Cardiac muscle cell (in vitro differentiated cells and primary cell): ENCODE measurements at regions not wholly inside any gene's neighbourhood (a gene's known extent, or its start where the extent isn't known, plus 50 kb on each side); places are given as distances from the start of the nearest gene placed in this dataset.
"Not testable (repeated sequence)": the region's sequence is repeated elsewhere in the genome, so short reads cannot be mapped to it uniquely, and the experiment has no call there.

Experiments
- DNase-seq, 2 donors: peaks; one replicate each; pipeline versions ENCODE4 v3.0.0 to v3.0.0-alpha.2; 2010 to 2017; ENCODE audit warnings: low read depth in 1 of 2, low spot score in 1 of 2
- H3K27ac ChIP-seq: fragments of 200-600 bp; sonication (generic); 2 replicates; pipeline ENCODE4 v1.5.1; 2016
- H3K27me3 ChIP-seq: fragments of 200-600 bp; sonication (generic); 2 replicates; pipeline ENCODE4 v1.6.0; 2016; ENCODE audit warnings: control low read depth
- H3K36me3 ChIP-seq: fragments of 200-600 bp; sonication (generic); 2 replicates; pipeline ENCODE4 v1.5.1; 2016; ENCODE audit warnings: control low read depth
- H3K4me1 ChIP-seq: fragments of 200-600 bp; sonication (generic); 2 replicates; pipeline ENCODE4 v1.8.1; 2017; ENCODE audit warnings: low read depth, mild to moderate bottlenecking, mixed run types
- H3K4me3 ChIP-seq: fragments of 200-600 bp; sonication (generic); 2 replicates; pipeline ENCODE4 v1.5.1; 2016; ENCODE audit warnings: mild to moderate bottlenecking
- H3K9me3 ChIP-seq: fragments of 200-600 bp; sonication (generic); 2 replicates; pipeline ENCODE4 v1.5.1; 2017; ENCODE audit warnings: low read depth, mild to moderate bottlenecking, control low read depth
- CTCF ChIP-seq: IDR thresholded peaks from 2 replicates; pipeline ENCODE4 v1.5.1; 2012; ENCODE audit warnings: low read depth, mild to moderate bottlenecking, low read length

GRCh38 chr5:130747556-130747955 is 417.5 kb downstream of the HINT1 start:
- Histone ChIP-seq H3K27ac (no peak overlapping the region), H3K9me3 (no peaks in the 10 kb centered on the region), H3K27me3 (no peaks in the 10 kb centered on the region), H3K4me1 (no peaks in the 10 kb centered on the region), H3K4me3 (no peak overlapping the region), H3K36me3 (no peaks in the 10 kb centered on the region)
- TF ChIP-seq CTCF = no peak
- DNase-seq = peak in 1 of 2 donors; percentile 21

GRCh38 chr5:130746641-130747040 is 418.4 kb downstream of the HINT1 start:
- H3K27ac ChIP-seq, H3K4me1 ChIP-seq, H3K36me3 ChIP-seq, H3K27me3 ChIP-seq, H3K4me3 ChIP-seq, H3K9me3 ChIP-seq, DNase-seq: not testable (repeated sequence)

- DNase-seq = no peak
- Histone ChIP-seq H3K27me3 (no peaks in the 10 kb centered on the region), H3K9me3 (no peaks in the 10 kb centered on the region), H3K4me1 (no peaks in the 10 kb centered on the region), H3K36me3 (no peaks in the 10 kb centered on the region), H3K4me3 (no peak overlapping the region), H3K27ac (no peak overlapping the region)
- no peak for TF ChIP-seq CTCF
These were observed 422.0 kb downstream of the HINT1 start for GRCh38 chr5:130743092-130743491.

GRCh38 chr5:130740047-130740569 is 424.9 kb downstream of the HINT1 start:
- no peaks in the 10 kb centered on the region for H3K9me3 ChIP-seq
- H3K4me1 ChIP-seq = no peaks in the 10 kb centered on the region
- no peak overlapping the region for H3K4me3 ChIP-seq
- H3K36me3 ChIP-seq = no peaks in the 10 kb centered on the region
- no peaks in the 10 kb centered on the region for H3K27me3 ChIP-seq
- H3K27ac ChIP-seq = no peak overlapping the region
- DNase-seq = no peak
- no peak for TF ChIP-seq CTCF

- TF ChIP-seq CTCF = no peak
- no peak overlapping the region for H3K4me3 ChIP-seq
- H3K27me3 ChIP-seq = no peaks in the 10 kb centered on the region
These were observed 433.2 kb downstream of the HINT1 start for GRCh38 chr5:130731839-130732238.

GRCh38 chr5:130729541-130729940 is 435.5 kb downstream of the HINT1 start:
- Histone ChIP-seq H3K4me1 (no peaks in the 10 kb centered on the region), H3K9me3 (no peaks in the 10 kb centered on the region), H3K27me3 (no peaks in the 10 kb centered on the region), H3K27ac (no peak overlapping the region), H3K4me3 (no peak overlapping the region), H3K36me3 (no peaks in the 10 kb centered on the region)
- no peak for DNase-seq
- no peak for TF ChIP-seq CTCF

More at GRCh38 chr5:130731839-130732238, 433.2 kb downstream of the HINT1 start:
- Histone ChIP-seq H3K27ac (no peak overlapping the region), H3K36me3 (no peaks in the 10 kb centered on the region), H3K9me3 (no peaks in the 10 kb centered on the region), H3K4me1 (no peaks in the 10 kb centered on the region)
- no peak for DNase-seq
